ENCODE measurements at regions not wholly inside any gene's neighbourhood (a gene's known extent, or its start where the extent isn't known, plus 50 kb on each side); places are given as distances from the start of the nearest gene placed in this dataset.

DNA sequence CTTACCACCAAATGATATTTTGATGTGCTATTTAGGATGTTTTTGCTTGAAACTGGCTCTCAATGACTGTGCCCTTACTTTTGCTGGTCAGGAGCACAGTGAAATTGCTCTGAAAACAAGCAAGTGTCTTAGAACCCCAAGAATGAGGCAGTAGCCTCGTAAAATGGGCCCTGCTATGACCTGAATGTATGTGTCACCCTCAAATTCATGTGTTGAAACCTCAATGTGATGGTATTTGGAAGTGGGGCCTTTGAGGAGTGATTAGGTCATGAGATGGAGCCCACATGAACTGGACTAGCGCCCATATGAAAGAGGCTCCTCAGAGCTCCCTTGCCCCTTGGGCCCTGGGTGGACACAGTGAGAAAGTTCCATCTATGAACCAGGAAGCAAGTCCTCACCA is 155.2 kb downstream of the ZIC5 start:
- Histone ChIP-seq H3K4me3 (ENCODE audit: low read length) (no peak overlapping the region), H3K4me1 (ENCODE audit: control insufficient read depth, insufficient read depth, low read length) (peaks cover 19% of the 10 kb centered on the region), H3K36me3 (ENCODE audit: control insufficient read depth, insufficient read depth, low read length, severe bottlenecking) (no peaks in the 10 kb centered on the region), H3K9ac (ENCODE audit: low read length) (no peak overlapping the region), H3K27me3 (replicated peaks; ENCODE audit: control insufficient read depth, insufficient read depth, low read length) (peaks cover 4% of the 10 kb centered on the region), H3K9me3 (ENCODE audit: control insufficient read depth, low read length) (peaks cover 7% of the 10 kb centered on the region)
- no peak for DNase-seq (ENCODE audit: low read depth)

DNA sequence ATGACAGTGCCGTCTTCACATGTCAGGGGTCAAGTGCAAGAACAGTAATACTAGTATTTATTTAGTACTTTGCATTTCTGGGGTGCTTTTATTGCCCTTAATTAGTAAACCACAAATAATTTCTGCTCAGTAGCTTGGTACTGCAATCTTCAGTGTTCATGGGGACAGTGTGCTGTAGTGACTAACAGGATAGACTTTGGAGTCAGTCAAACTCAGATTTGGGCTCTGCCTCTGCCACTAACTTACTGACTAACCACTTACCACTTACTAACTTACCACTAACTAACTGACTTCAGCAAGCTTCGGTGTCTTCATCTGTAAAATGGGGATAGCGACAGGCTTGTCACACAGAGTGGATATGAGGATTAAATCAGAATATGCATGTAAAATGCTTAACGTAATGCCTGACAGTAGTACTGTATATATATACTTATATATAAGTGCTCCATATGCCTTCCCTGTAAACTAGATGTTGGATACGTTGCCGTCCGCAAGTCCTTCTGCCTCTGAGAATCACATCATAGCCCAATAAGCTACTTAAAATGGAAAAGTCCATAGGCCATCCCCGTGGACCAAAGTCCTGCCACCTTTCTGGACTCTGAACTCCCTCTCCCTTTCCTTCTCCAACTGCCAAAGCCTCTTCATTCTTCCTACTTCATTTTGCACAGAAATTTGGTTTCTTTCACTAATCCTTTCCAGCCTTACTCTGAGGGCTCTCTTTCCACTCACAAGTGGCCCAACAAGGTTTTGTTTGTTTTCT is 158.1 kb downstream of the ZIC5 start:
- Histone ChIP-seq H3K36me3 (ENCODE audit: control insufficient read depth, insufficient read depth, low read length, severe bottlenecking) (no peaks in the 10 kb centered on the region), H3K9me3 (ENCODE audit: control insufficient read depth, low read length) (peaks cover 4% of the 10 kb centered on the region), H3K27me3 (replicated peaks; ENCODE audit: control insufficient read depth, insufficient read depth, low read length) (peaks cover 4% of the 10 kb centered on the region), H3K4me1 (ENCODE audit: control insufficient read depth, insufficient read depth, low read length) (peaks cover 16% of the 10 kb centered on the region), H3K4me3 (ENCODE audit: low read length) (no peak overlapping the region), H3K9ac (ENCODE audit: low read length) (no peak overlapping the region)
- no peak for DNase-seq (ENCODE audit: low read depth)

DNA sequence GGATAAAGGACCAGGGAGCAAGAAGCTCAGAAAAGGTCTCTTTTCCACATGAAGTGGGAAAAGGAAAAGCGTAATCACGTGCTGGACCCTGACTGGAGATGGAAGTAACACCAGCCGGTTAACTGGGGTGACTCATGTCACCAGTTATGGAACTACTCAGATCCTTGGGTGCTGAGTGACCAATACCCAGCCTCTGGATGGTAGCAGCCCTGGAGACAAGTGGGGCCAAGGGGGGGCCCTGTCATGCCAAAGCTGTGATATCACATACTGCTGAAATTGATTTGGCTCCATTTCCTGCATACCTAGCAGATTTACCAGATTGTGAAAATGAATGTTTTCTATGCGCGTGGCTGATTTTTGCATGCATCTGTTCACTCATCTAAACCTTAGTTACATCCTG is 158.9 kb downstream of the ZIC5 start:
- no peaks in the 10 kb centered on the region for H3K36me3 ChIP-seq (ENCODE audit: control insufficient read depth, insufficient read depth, low read length, severe bottlenecking)
- no peak overlapping the region for H3K4me3 ChIP-seq (ENCODE audit: low read length)
- H3K4me1 ChIP-seq (ENCODE audit: control insufficient read depth, insufficient read depth, low read length): peaks cover 16% of the 10 kb centered on the region
- H3K27me3 ChIP-seq (replicated peaks; ENCODE audit: control insufficient read depth, insufficient read depth, low read length): no peaks in the 10 kb centered on the region
- H3K9ac ChIP-seq (ENCODE audit: low read length): no peak overlapping the region
- H3K9me3 ChIP-seq (ENCODE audit: control insufficient read depth, low read length): peaks cover 4% of the 10 kb centered on the region
- DNase-seq (ENCODE audit: low read depth): peak; percentile 59

DNA sequence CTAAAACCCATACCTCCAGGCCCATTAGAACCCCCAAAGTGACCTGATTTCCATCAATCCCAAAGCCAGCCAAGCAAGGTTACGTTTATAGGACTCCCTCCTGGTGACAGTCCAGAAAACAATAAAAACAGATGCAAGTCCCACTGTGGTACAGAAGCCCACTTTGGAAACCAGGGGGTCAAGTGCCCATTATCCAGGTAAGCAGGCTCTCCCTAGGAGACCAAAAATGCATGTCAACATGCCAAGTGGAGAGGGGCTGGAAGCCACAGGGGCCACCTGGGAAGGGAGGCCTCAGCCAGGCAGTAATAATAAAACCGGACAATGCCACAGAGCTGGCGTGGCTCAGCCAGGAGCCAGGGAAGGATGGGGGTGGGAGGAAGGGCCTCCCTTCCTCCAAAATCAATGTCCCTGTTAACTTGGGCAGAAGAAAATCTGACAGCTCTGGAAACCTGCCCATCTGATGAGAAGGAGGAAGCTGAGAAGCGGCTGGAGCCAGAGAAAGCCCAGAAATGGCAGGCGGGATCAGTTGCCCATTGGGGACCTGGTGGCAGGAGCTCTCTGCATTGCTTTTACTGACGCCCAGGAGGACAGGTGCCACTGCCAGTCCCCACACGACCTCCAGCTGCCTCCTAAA is 160.4 kb downstream of the ZIC5 start:
- Histone ChIP-seq H3K36me3 (ENCODE audit: control insufficient read depth, insufficient read depth, low read length, severe bottlenecking) (no peaks in the 10 kb centered on the region), H3K9me3 (ENCODE audit: control insufficient read depth, low read length) (no peaks in the 10 kb centered on the region), H3K4me3 (ENCODE audit: low read length) (no peak overlapping the region), H3K9ac (ENCODE audit: low read length) (no peak overlapping the region), H3K27me3 (replicated peaks; ENCODE audit: control insufficient read depth, insufficient read depth, low read length) (no peaks in the 10 kb centered on the region), H3K4me1 (ENCODE audit: control insufficient read depth, insufficient read depth, low read length) (peaks cover 16% of the 10 kb centered on the region)
- DNase-seq (ENCODE audit: low read depth): no peak

DNA sequence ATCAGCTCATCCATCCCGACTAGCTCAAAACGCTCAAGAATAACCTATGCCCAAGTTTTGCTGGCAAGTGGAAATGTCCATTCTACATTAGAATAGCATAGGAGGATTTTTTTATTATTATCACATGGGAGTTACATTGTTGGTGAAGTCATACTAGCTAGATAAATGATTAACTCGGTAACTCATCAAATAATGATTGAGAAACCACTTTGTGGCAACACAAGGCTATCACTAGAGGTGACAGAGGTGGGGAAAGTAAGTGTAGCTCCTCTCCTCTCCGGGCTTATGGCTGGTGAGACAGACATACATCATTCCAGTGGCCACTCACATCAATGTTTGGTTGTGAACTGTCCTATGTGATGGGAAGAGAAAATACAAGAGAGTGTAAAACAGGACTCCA is 161.6 kb downstream of the ZIC5 start:
- Histone ChIP-seq H3K9ac (ENCODE audit: low read length) (no peak overlapping the region), H3K4me1 (ENCODE audit: control insufficient read depth, insufficient read depth, low read length) (peaks cover 16% of the 10 kb centered on the region), H3K9me3 (ENCODE audit: control insufficient read depth, low read length) (no peaks in the 10 kb centered on the region), H3K4me3 (ENCODE audit: low read length) (no peak overlapping the region), H3K27me3 (replicated peaks; ENCODE audit: control insufficient read depth, insufficient read depth, low read length) (no peaks in the 10 kb centered on the region), H3K36me3 (ENCODE audit: control insufficient read depth, insufficient read depth, low read length, severe bottlenecking) (no peaks in the 10 kb centered on the region)
- DNase-seq (ENCODE audit: low read depth): no peak

DNA sequence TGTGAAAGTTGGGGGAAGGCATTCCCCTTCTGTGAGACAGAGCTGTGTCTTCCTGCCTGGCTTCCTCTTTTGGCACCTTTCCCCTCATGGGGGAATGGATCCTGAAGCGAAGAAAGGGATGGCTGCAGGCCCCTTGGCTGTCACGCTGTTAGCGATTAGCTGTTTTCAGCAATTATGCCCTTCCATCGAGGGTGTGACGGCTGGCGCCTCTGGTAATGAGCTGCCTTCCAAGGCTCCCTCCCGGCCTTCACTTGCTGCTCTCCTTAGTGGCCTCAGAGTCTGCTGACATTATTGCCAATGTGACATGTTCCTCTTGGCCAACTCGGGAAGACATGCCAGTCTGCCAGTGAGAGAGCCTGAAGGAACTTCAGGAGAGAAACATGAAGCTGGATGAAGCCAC is 162.1 kb downstream of the ZIC5 start:
- Histone ChIP-seq H3K9ac (ENCODE audit: low read length) (no peak overlapping the region), H3K4me3 (ENCODE audit: low read length) (no peak overlapping the region), H3K9me3 (ENCODE audit: control insufficient read depth, low read length) (no peaks in the 10 kb centered on the region), H3K27me3 (replicated peaks; ENCODE audit: control insufficient read depth, insufficient read depth, low read length) (no peaks in the 10 kb centered on the region), H3K36me3 (ENCODE audit: control insufficient read depth, insufficient read depth, low read length, severe bottlenecking) (no peaks in the 10 kb centered on the region), H3K4me1 (ENCODE audit: control insufficient read depth, insufficient read depth, low read length) (peaks cover 16% of the 10 kb centered on the region)
- DNase-seq (ENCODE audit: low read depth): no peak

DNA sequence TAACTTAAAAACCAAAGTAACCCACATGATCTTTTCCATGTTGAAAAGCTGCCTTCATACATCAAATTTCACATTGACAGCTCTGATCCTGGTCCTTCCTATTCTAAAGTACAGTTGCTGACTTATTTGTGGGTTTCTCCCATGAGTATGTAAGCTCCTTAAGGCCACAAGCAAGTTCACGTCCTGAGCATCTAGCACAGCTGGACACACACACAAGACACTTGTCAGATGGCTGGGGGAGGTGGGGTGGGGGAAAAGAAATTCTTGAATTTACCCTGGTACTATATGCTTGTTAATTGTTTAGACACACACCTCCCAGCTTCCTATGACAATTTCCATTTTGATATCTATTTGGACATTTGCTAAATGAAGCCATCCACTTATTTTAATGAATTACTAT is 162.8 kb downstream of the ZIC5 start:
- Histone ChIP-seq H3K4me3 (ENCODE audit: low read length) (no peak overlapping the region), H3K4me1 (ENCODE audit: control insufficient read depth, insufficient read depth, low read length) (peaks cover 16% of the 10 kb centered on the region), H3K9me3 (ENCODE audit: control insufficient read depth, low read length) (no peaks in the 10 kb centered on the region), H3K27me3 (replicated peaks; ENCODE audit: control insufficient read depth, insufficient read depth, low read length) (no peaks in the 10 kb centered on the region), H3K36me3 (ENCODE audit: control insufficient read depth, insufficient read depth, low read length, severe bottlenecking) (no peaks in the 10 kb centered on the region), H3K9ac (ENCODE audit: low read length) (no peak overlapping the region)
- DNase-seq (ENCODE audit: low read depth): no peak

DNA sequence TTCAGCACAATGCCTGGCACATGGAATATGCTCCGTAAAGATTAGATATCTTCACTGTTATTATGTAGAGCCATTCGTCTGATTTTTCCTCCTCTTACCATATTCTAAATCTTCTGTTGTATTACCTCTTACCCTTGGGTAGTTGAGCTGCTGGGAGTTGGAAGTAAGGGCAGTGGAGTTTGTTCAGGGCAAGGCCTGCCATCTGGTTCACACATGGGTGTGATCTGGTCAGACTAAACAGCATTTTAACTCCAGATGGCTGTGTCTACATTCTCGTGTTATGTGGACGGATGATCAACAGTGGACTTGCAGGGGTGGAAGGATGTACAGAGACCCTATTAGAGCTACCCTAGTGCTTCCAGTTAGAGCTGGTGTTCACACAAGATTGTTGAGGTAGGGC is 164.9 kb downstream of the ZIC5 start:
- no peak overlapping the region for H3K9ac ChIP-seq (ENCODE audit: low read length)
- no peaks in the 10 kb centered on the region for H3K9me3 ChIP-seq (ENCODE audit: control insufficient read depth, low read length)
- no peaks in the 10 kb centered on the region for H3K4me1 ChIP-seq (ENCODE audit: control insufficient read depth, insufficient read depth, low read length)
- no peaks in the 10 kb centered on the region for H3K36me3 ChIP-seq (ENCODE audit: control insufficient read depth, insufficient read depth, low read length, severe bottlenecking)
- peaks cover 3% of the 10 kb centered on the region for H3K27me3 ChIP-seq (replicated peaks; ENCODE audit: control insufficient read depth, insufficient read depth, low read length)
- no peak overlapping the region for H3K4me3 ChIP-seq (ENCODE audit: low read length)
- no peak for DNase-seq (ENCODE audit: low read depth)

DNA sequence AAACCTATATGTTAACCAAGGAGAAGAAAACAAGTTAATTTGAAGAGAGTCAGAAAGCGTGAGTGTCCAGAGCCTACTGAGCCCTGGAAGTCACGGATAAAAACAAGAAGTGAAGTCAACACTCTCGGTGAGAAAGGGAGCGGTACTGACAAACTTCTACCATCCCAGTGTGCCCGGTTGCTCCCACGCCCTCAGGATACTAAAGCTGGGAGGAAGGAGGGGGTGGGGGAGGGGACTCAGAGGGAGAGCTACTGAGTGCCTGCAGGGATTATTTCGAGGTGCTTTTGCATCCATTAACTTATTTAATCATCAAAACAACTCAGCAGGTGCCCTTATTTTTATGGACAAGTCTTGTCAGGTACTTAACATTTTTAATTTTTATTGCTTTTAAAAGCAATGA is 166.2 kb downstream of the ZIC5 start:
- Histone ChIP-seq H3K4me3 (ENCODE audit: low read length) (no peak overlapping the region), H3K9me3 (ENCODE audit: control insufficient read depth, low read length) (no peaks in the 10 kb centered on the region), H3K4me1 (ENCODE audit: control insufficient read depth, insufficient read depth, low read length) (no peaks in the 10 kb centered on the region), H3K27me3 (replicated peaks; ENCODE audit: control insufficient read depth, insufficient read depth, low read length) (peaks cover 3% of the 10 kb centered on the region), H3K36me3 (ENCODE audit: control insufficient read depth, insufficient read depth, low read length, severe bottlenecking) (no peaks in the 10 kb centered on the region), H3K9ac (ENCODE audit: low read length) (no peak overlapping the region)
- DNase-seq (ENCODE audit: low read depth): no peak

DNA sequence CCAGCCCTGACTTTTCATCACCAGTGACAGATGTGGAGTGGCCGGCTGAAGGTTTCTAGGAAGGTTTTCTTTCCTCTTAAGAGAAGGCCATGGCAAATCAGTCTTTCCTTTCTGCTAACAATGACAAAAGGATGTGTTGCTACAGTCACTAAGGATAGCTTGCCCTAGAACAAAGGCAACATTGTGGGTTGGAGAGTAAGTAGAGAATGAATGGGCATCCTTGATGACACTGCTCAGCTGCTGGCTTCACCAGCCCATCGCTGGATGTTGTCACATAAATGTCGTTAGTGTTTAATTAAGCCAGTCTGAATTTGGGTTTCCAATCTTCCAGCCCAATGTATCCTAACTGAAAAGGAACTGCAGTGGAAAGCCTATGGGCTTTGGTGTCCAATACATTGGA is 168.4 kb downstream of the ZIC5 start:
- no peaks in the 10 kb centered on the region for H3K4me1 ChIP-seq (ENCODE audit: control insufficient read depth, insufficient read depth, low read length)
- no peaks in the 10 kb centered on the region for H3K36me3 ChIP-seq (ENCODE audit: control insufficient read depth, insufficient read depth, low read length, severe bottlenecking)
- H3K27me3 ChIP-seq (replicated peaks; ENCODE audit: control insufficient read depth, insufficient read depth, low read length): peaks cover 3% of the 10 kb centered on the region
- H3K9ac ChIP-seq (ENCODE audit: low read length): no peak overlapping the region
- no peak for DNase-seq (ENCODE audit: low read depth)
- H3K4me3 ChIP-seq (ENCODE audit: low read length): no peak overlapping the region
- no peaks in the 10 kb centered on the region for H3K9me3 ChIP-seq (ENCODE audit: control insufficient read depth, low read length)

DNA sequence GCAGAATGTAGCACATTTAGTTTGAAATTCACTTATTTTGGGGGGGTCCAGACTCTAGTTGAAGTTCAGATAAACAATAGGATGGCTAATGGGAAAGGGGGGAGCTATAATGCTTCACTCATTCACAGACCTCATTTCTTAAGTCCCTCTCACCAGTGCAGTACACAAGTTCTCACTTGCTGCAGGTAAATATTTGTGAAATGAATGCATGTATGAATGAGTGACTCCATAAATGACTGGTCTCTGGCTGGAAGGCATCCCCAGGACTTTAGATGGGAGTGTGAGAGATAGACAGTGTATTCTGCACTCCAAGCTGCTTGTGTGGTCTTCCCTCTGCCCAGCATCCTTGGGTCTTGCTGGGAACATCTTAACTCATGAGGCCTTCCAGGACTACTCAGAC is 169.2 kb downstream of the ZIC5 start:
- Histone ChIP-seq H3K36me3 (ENCODE audit: control insufficient read depth, insufficient read depth, low read length, severe bottlenecking) (no peaks in the 10 kb centered on the region), H3K4me3 (ENCODE audit: low read length) (no peak overlapping the region), H3K4me1 (ENCODE audit: control insufficient read depth, insufficient read depth, low read length) (no peaks in the 10 kb centered on the region), H3K9ac (ENCODE audit: low read length) (no peak overlapping the region), H3K27me3 (replicated peaks; ENCODE audit: control insufficient read depth, insufficient read depth, low read length) (peaks cover 3% of the 10 kb centered on the region), H3K9me3 (ENCODE audit: control insufficient read depth, low read length) (no peaks in the 10 kb centered on the region)
- DNase-seq (ENCODE audit: low read depth): no peak

DNA sequence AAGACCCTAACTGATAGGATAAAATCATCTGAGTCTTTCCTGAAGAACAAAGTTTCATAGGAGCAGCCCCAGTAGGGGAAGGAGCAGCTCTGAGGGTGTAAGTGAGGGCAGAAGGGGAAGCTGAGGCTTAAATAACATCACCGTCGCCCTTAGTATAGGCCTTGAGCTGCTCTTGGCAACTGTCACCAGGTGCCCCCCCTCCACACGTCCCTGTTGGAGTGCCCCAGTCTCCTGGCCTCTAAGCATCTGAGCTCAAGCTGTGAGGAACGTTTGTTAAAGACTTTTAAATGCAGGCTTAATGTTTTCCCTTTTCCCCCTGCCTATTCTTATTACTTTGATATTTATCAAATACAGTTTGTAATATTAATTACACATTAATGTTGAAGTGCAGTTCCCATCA is 170.6 kb downstream of the ZIC5 start:
- no peak for DNase-seq (ENCODE audit: low read depth)

More for the DNA sequence above, 170.6 kb downstream of the ZIC5 start:
- H3K4me3 ChIP-seq (ENCODE audit: low read length): no peak overlapping the region
- no peak overlapping the region for H3K9ac ChIP-seq (ENCODE audit: low read length)
- no peaks in the 10 kb centered on the region for H3K9me3 ChIP-seq (ENCODE audit: control insufficient read depth, low read length)
- no peaks in the 10 kb centered on the region for H3K4me1 ChIP-seq (ENCODE audit: control insufficient read depth, insufficient read depth, low read length)
- no peaks in the 10 kb centered on the region for H3K36me3 ChIP-seq (ENCODE audit: control insufficient read depth, insufficient read depth, low read length, severe bottlenecking)
- peaks cover 3% of the 10 kb centered on the region for H3K27me3 ChIP-seq (replicated peaks; ENCODE audit: control insufficient read depth, insufficient read depth, low read length)

Data from adipocyte (in vitro differentiated cells).